H9 (cell line): ENCODE measurements at regions not wholly inside any gene's neighbourhood (a gene's known extent, or its start where the extent isn't known, plus 50 kb on each side); places are given as distances from the start of the nearest gene placed in this dataset.

ENCODE experiments used
- DNase-seq: peaks from one replicate; pipeline ENCODE4 v3.0.0-alpha.2; 2017
- H2AFZ ChIP-seq: one replicate; pipeline ENCODE4 v1.6.1; 2013; ENCODE audit warnings: mild to moderate bottlenecking, low read length, control low read depth, moderate library complexity
- H2AK5ac ChIP-seq: 2 replicates; pipeline ENCODE4 v1.6.1; 2013; ENCODE audit warnings: low read length, control low read depth, mixed read lengths; ENCODE audit not compliant: insufficient read length
- H2BK120ac ChIP-seq: one replicate; pipeline ENCODE4 v1.6.1; 2013; ENCODE audit warnings: low read depth, mild to moderate bottlenecking, low read length, control low read depth, inconsistent platforms; ENCODE audit not compliant: poor library complexity, severe bottlenecking
- H2BK12ac ChIP-seq: 2 replicates; pipeline ENCODE4 v1.6.1; 2013; ENCODE audit warnings: low read length, control low read depth, mixed read lengths, low read depth; ENCODE audit not compliant: insufficient read length
- H2BK15ac ChIP-seq: 2 replicates; pipeline ENCODE4 v1.6.1; 2013; ENCODE audit warnings: low read depth, low read length, control low read depth
- H2BK20ac ChIP-seq: one replicate; pipeline ENCODE4 v1.6.1; 2013; ENCODE audit warnings: low read depth, mild to moderate bottlenecking, low read length, control low read depth, inconsistent platforms; ENCODE audit not compliant: poor library complexity, severe bottlenecking
- H2BK5ac ChIP-seq: 2 replicates; pipeline ENCODE4 v1.6.1; 2013; ENCODE audit warnings: low read length, control low read depth, mixed read lengths; ENCODE audit not compliant: insufficient read length
- H3K14ac ChIP-seq: 2 replicates; pipeline ENCODE4 v1.6.1; 2013; ENCODE audit warnings: low read length, control low read depth; ENCODE audit not compliant: insufficient read depth
- H3K18ac ChIP-seq: 2 replicates; pipeline ENCODE4 v1.6.1; 2013; ENCODE audit warnings: low read depth, mild to moderate bottlenecking, mixed read lengths, low read length, control low read depth; ENCODE audit not compliant: insufficient read length
- H3K23ac ChIP-seq: 2 replicates; pipeline ENCODE4 v1.6.1; 2013; ENCODE audit warnings: low read length, control low read depth, mixed read lengths, low read depth; ENCODE audit not compliant: insufficient read length
- H3K23me2 ChIP-seq: 2 replicates; pipeline ENCODE4 v1.6.1; 2013; ENCODE audit warnings: low read depth, mild to moderate bottlenecking, mixed read lengths, low read length, control low read depth; ENCODE audit not compliant: insufficient read length, poor library complexity, severe bottlenecking
- H3K27ac ChIP-seq: 2 replicates; pipeline ENCODE4 v1.5.1; 2013; ENCODE audit warnings: low read length, control low read depth, mixed read lengths, low read depth; ENCODE audit not compliant: insufficient read length
- H3K27me3 ChIP-seq: 2 replicates; pipeline ENCODE4 v1.6.1; 2013; ENCODE audit warnings: low read length, control low read depth, inconsistent platforms; ENCODE audit not compliant: insufficient read depth
- H3K4ac ChIP-seq: 2 replicates; pipeline ENCODE4 v1.6.1; 2013; ENCODE audit warnings: low read depth, mild to moderate bottlenecking, control low read depth, inconsistent platforms, low read length, moderate library complexity
- H3K4me1 ChIP-seq: 2 replicates; pipeline ENCODE4 v1.6.1; 2013; ENCODE audit warnings: low read length, control low read depth, inconsistent platforms; ENCODE audit not compliant: insufficient read depth
- H3K4me2 ChIP-seq: 2 replicates; pipeline ENCODE4 v1.6.1; 2013; ENCODE audit warnings: low read length, control low read depth, mixed read lengths; ENCODE audit not compliant: insufficient read length, insufficient read depth
- H3K56ac ChIP-seq: 2 replicates; pipeline ENCODE4 v1.6.1; 2013; ENCODE audit warnings: low read depth, mild to moderate bottlenecking, mixed read lengths, low read length, control low read depth; ENCODE audit not compliant: insufficient read length
- H3K79me1 ChIP-seq: 2 replicates; pipeline ENCODE4 v1.6.1; 2013; ENCODE audit warnings: low read depth, mild to moderate bottlenecking, moderate library complexity, low read length, control low read depth, inconsistent platforms; ENCODE audit not compliant: insufficient read depth, poor library complexity, severe bottlenecking
- H3K79me2 ChIP-seq: 2 replicates; pipeline ENCODE4 v1.6.1; 2013; ENCODE audit warnings: low read length, control low read depth, inconsistent platforms; ENCODE audit not compliant: insufficient read depth
- H3K9ac ChIP-seq: 2 replicates; pipeline ENCODE4 v1.6.1; 2013; ENCODE audit warnings: low read length, control low read depth, mixed read lengths; ENCODE audit not compliant: insufficient read length; ENCODE audit errors: extremely low read depth
- H3K9me3 ChIP-seq: one replicate; pipeline ENCODE4 v1.6.1; 2013; ENCODE audit warnings: low read depth, low read length, inconsistent platforms; ENCODE audit not compliant: control insufficient read depth
- H3T11ph ChIP-seq: one replicate; pipeline ENCODE4 v1.6.1; 2013; ENCODE audit warnings: mild to moderate bottlenecking, low read length, control low read depth, inconsistent platforms
- H4K20me1 ChIP-seq: one replicate; pipeline ENCODE4 v1.6.1; 2013; ENCODE audit not compliant: control insufficient read depth, insufficient read length, insufficient read depth
- H4K5ac ChIP-seq: 2 replicates; pipeline ENCODE4 v1.6.1; 2013; ENCODE audit warnings: low read depth, mild to moderate bottlenecking, mixed read lengths, low read length, control low read depth; ENCODE audit not compliant: insufficient read length
- H4K8ac ChIP-seq: replicated peaks from 2 replicates; pipeline ENCODE4 v1.6.1; 2013; ENCODE audit warnings: low read length, control low read depth, mixed read lengths, low read depth; ENCODE audit not compliant: insufficient read length
- H4K91ac ChIP-seq: 2 replicates; pipeline ENCODE4 v1.6.1; 2013; ENCODE audit warnings: low read depth, mild to moderate bottlenecking, moderate library complexity, mixed read lengths, low read length, control low read depth; ENCODE audit not compliant: insufficient read length
- H3K27ac Mint-ChIP-seq, 3 experiments: 2 replicates in 2 of 3; 3 replicates in 1 of 3; pipeline ENCODE4 v1.8.0; 2020 to 2021; ENCODE audit warnings: mixed read lengths in 3 of 3, mild to moderate bottlenecking in 1 of 3, moderate library complexity in 1 of 3
- H3K27me3 Mint-ChIP-seq: 2 replicates; pipeline ENCODE4 v1.8.0; 2021; ENCODE audit warnings: low read depth, mild to moderate bottlenecking, moderate library complexity, mixed read lengths
- H3K36me3 Mint-ChIP-seq, 3 experiments: 2 replicates in 2 of 3; 3 replicates in 1 of 3; pipeline ENCODE4 v1.8.0; 2020 to 2021; ENCODE audit warnings: low read depth in 3 of 3, mixed read lengths in 3 of 3; ENCODE audit not compliant: insufficient read depth in 1 of 3
- H3K4me1 Mint-ChIP-seq, 2 experiments: 2 replicates each; pipeline ENCODE4 v1.8.0; 2020; ENCODE audit warnings: mixed read lengths in 2 of 2
- H3K4me3 Mint-ChIP-seq, 2 experiments: 2 replicates in 1 of 2; 3 replicates in 1 of 2; pipeline ENCODE4 v1.8.0; 2020 to 2021; ENCODE audit warnings: mild to moderate bottlenecking in 2 of 2, mixed read lengths in 2 of 2, moderate library complexity in 1 of 2
- H3K9me3 Mint-ChIP-seq, 2 experiments: 2 replicates in 1 of 2; 3 replicates in 1 of 2; pipeline ENCODE4 v1.8.0; 2020; ENCODE audit warnings: mild to moderate bottlenecking in 2 of 2, mixed read lengths in 2 of 2, moderate library complexity in 1 of 2
- WGBS: extraction: QIAGEN DNeasy Blood & Tissue Kit; methylation state at CpG from one replicate; pipeline ENCODE4 v1.1.7; 2013; ENCODE audit warnings: missing lambda C conversion rate, low lambda C conversion rate, mixed read lengths; ENCODE audit not compliant: insufficient read length; ENCODE audit errors: extremely low coverage; 5-methylcytosine and 5-hydroxymethylcytosine counted together
- TF ChIP-seq, protein P1 (sequence below): fragments of 200-600 bp; sonication (generic); conservative IDR thresholded peaks from 3 replicates; pipeline ENCODE4 v1.8.0; 2021; ENCODE audit warnings: antibody characterized with exemption, mild to moderate bottlenecking

DNA sequence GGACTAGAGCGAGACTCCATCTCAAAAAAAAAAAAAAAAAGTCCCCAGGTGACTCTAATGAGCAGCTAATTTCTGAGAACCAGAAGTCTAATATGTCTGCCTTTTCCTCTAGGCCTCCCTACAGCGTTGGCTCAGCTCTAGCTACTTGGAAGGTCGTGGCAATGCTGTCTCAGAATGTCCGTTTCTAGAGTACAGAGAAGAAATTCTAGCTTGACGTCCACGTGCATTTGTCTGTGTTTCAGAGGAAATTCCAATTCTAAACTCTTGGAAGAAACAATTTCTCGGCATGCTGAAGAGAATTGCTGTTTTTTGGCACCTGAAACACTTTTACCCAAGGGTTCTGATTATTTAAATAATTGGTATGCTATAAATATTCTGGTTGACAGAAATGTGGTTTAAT lies 78.8 kb downstream of the SOX2 start:
- H3K79me1 ChIP-seq, result no peaks in the 10 kb centered on the region
- H3K56ac ChIP-seq, result no peak overlapping the region
- H3K4me1 Mint-ChIP-seq, result peaks cover 24 to 34% of the 10 kb centered on the region in 2 experiments
- H2AK5ac ChIP-seq, result no peak overlapping the region
- no peak overlapping the region for H4K5ac ChIP-seq
- no peaks in the 10 kb centered on the region for H3K79me2 ChIP-seq
- no peaks in the 10 kb centered on the region for H3K27me3 Mint-ChIP-seq
- H3K27me3 ChIP-seq, result no peaks in the 10 kb centered on the region
- H3K23me2 ChIP-seq, result no peaks in the 10 kb centered on the region
- no peaks in the 10 kb centered on the region for H4K20me1 ChIP-seq
- no peak overlapping the region for H3T11ph ChIP-seq
- H2BK20ac ChIP-seq, result no peak overlapping the region
- H3K9me3 ChIP-seq, result no peaks in the 10 kb centered on the region
- H2AFZ ChIP-seq, result no peak overlapping the region
- H3K9ac ChIP-seq, result no peak overlapping the region
- no peak overlapping the region for H3K18ac ChIP-seq
- no peak overlapping the region for H2BK12ac ChIP-seq
- H3K14ac ChIP-seq, result no peak overlapping the region
- no peak overlapping the region for H4K8ac ChIP-seq
- no peak overlapping the region for H3K23ac ChIP-seq
- no peaks in the 10 kb centered on the region for H3K36me3 Mint-ChIP-seq
- H3K4me3 Mint-ChIP-seq, result no peak overlapping the region
- no CpG with 5 or more reads among the region's 7 CpGs for WGBS
- no peak overlapping the region for H3K27ac Mint-ChIP-seq
- no peak overlapping the region for H4K91ac ChIP-seq
- no peak for DNase-seq
- H3K4me2 ChIP-seq, result no peak overlapping the region
- H2BK15ac ChIP-seq, result no peak overlapping the region
- no peak overlapping the region for H3K4ac ChIP-seq
- peaks cover 4% of the 10 kb centered on the region; the same call in 1 of the 2 replicates for H3K4me1 ChIP-seq
- no peak overlapping the region for H2BK120ac ChIP-seq
- TF ChIP-seq, protein P1, sequence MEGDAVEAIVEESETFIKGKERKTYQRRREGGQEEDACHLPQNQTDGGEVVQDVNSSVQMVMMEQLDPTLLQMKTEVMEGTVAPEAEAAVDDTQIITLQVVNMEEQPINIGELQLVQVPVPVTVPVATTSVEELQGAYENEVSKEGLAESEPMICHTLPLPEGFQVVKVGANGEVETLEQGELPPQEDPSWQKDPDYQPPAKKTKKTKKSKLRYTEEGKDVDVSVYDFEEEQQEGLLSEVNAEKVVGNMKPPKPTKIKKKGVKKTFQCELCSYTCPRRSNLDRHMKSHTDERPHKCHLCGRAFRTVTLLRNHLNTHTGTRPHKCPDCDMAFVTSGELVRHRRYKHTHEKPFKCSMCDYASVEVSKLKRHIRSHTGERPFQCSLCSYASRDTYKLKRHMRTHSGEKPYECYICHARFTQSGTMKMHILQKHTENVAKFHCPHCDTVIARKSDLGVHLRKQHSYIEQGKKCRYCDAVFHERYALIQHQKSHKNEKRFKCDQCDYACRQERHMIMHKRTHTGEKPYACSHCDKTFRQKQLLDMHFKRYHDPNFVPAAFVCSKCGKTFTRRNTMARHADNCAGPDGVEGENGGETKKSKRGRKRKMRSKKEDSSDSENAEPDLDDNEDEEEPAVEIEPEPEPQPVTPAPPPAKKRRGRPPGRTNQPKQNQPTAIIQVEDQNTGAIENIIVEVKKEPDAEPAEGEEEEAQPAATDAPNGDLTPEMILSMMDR, result no peak
- H3K27ac ChIP-seq, result no peak overlapping the region
- no peak overlapping the region for H2BK5ac ChIP-seq
- H3K9me3 Mint-ChIP-seq, result no peaks in the 10 kb centered on the region
